HepG2 (cell line): ENCODE measurements at regions not wholly inside any gene's neighbourhood (a gene's known extent, or its start where the extent isn't known, plus 50 kb on each side); places are given as distances from the start of the nearest gene placed in this dataset.
A peak's percentile ranks its signal among the peaks of the same experiment; 100 is the strongest.

Experiments used
- AGO2 ChIP-seq: fragments of 200-400 bp; formaldehyde crosslinking; optimal IDR thresholded peaks from 2 replicates; pipeline ENCODE3; 2017; ENCODE audit warnings: mild to moderate bottlenecking, low read depth, low read length, moderate library complexity
- FOXA3 ChIP-seq: IDR thresholded peaks from 2 replicates; pipeline ENCODE4 v1.6.1; 2016; ENCODE audit warnings: missing genetic modification reagents, missing compliant biosample characterization
- HNF4G ChIP-seq, 2 experiments: sonication (generic) in 1 of 2; formaldehyde crosslinking in 1 of 2; IDR thresholded peaks; 2 replicates each; pipeline versions ENCODE4 v1.4.0 to v1.6.1; 2011 to 2020; ENCODE audit warnings: borderline replicate concordance in 2 of 2, low read depth in 2 of 2, mild to moderate bottlenecking in 2 of 2, low read length in 1 of 2, missing genetic modification reagents in 1 of 2, moderate library complexity in 1 of 2
- HOXA3 ChIP-seq: sonication (generic); formaldehyde crosslinking; IDR thresholded peaks from 2 replicates; pipeline ENCODE4 v1.5.0; 2020; ENCODE audit warnings: missing genetic modification reagents
- HOXA9 ChIP-seq: sonication (generic); formaldehyde crosslinking; IDR thresholded peaks from 2 replicates; pipeline ENCODE4 v1.8.1; 2022; ENCODE audit warnings: missing genetic modification reagents, mild to moderate bottlenecking, moderate library complexity, borderline replicate concordance
- IKZF4 ChIP-seq: sonication (generic); formaldehyde crosslinking; IDR thresholded peaks from 2 replicates; pipeline ENCODE4 v1.5.1; 2020; ENCODE audit warnings: borderline replicate concordance, mild to moderate bottlenecking, low read depth, missing genetic modification reagents; ENCODE audit errors: not compliant biosample characterization
- KMT2B ChIP-seq: IDR thresholded peaks from 2 replicates; pipeline ENCODE4 v1.6.1; 2016; ENCODE audit warnings: missing genetic modification reagents, missing compliant biosample characterization
- MIXL1 ChIP-seq: IDR thresholded peaks from 2 replicates; pipeline ENCODE4 v1.6.1; 2016
- POGZ ChIP-seq: sonication (generic); formaldehyde crosslinking; IDR thresholded peaks from 2 replicates; pipeline ENCODE4 v1.4.0; 2020; ENCODE audit warnings: mild to moderate bottlenecking, missing genetic modification reagents
- REXO4 ChIP-seq: sonication (generic); formaldehyde crosslinking; IDR thresholded peaks from 2 replicates; pipeline ENCODE4 v1.8.0; 2022; ENCODE audit warnings: missing genetic modification reagents, mild to moderate bottlenecking, borderline replicate concordance
- SCMH1 ChIP-seq: sonication (generic); formaldehyde crosslinking; IDR thresholded peaks from 2 replicates; pipeline ENCODE4 v1.9.0; 2021; ENCODE audit warnings: missing genetic modification reagents, mild to moderate bottlenecking, borderline replicate concordance
- SMAD9 ChIP-seq: sonication (generic); formaldehyde crosslinking; IDR thresholded peaks from 2 replicates; pipeline ENCODE4 v1.5.1; 2020; ENCODE audit warnings: mild to moderate bottlenecking, missing genetic modification reagents
- SP2 ChIP-seq: sonication (generic); formaldehyde crosslinking; IDR thresholded peaks from 2 replicates; pipeline ENCODE4 v1.5.1; 2020; ENCODE audit warnings: mild to moderate bottlenecking, missing genetic modification reagents
- YEATS2 ChIP-seq: sonication (generic); formaldehyde crosslinking; IDR thresholded peaks from 2 replicates; pipeline ENCODE4 v1.4.0; 2020; ENCODE audit warnings: missing genetic modification reagents, borderline replicate concordance
- ZNF382 ChIP-seq: sonication (generic); formaldehyde crosslinking; IDR thresholded peaks from 2 replicates; pipeline ENCODE4 v1.5.0; 2020; ENCODE audit warnings: missing genetic modification reagents, mild to moderate bottlenecking, borderline replicate concordance
- ZNF496 ChIP-seq: sonication (generic); formaldehyde crosslinking; IDR thresholded peaks from 2 replicates; pipeline ENCODE4 v1.8.1; 2023; ENCODE audit warnings: mild to moderate bottlenecking, moderate library complexity, missing genetic modification reagents; ENCODE audit not compliant: insufficient replicate concordance
- ZNF607 ChIP-seq: sonication (generic); formaldehyde crosslinking; IDR thresholded peaks from 2 replicates; pipeline ENCODE4 v1.5.1; 2020; ENCODE audit warnings: missing genetic modification reagents, mild to moderate bottlenecking, borderline replicate concordance
- ZNF629 ChIP-seq: sonication (generic); formaldehyde crosslinking; conservative IDR thresholded peaks from 2 replicates; pipeline ENCODE4 v1.5.0; 2020; ENCODE audit warnings: missing genetic modification reagents
- ZNF883 ChIP-seq: sonication (generic); formaldehyde crosslinking; IDR thresholded peaks from 2 replicates; pipeline ENCODE4 v1.5.1; 2020; ENCODE audit warnings: mild to moderate bottlenecking, missing genetic modification reagents; ENCODE audit errors: not compliant biosample characterization
- TF ChIP-seq, protein P1 (sequence below): sonication (generic); formaldehyde crosslinking; IDR thresholded peaks from 2 replicates; pipeline ENCODE4 v1.5.0; 2020; ENCODE audit warnings: missing genetic modification reagents
- TF ChIP-seq, protein P2 (sequence below): IDR thresholded peaks from 2 replicates; pipeline ENCODE4 v1.6.1; 2016; ENCODE audit warnings: missing compliant biosample characterization, missing genetic modification reagents, borderline replicate concordance
- TF ChIP-seq, protein P3 (sequence below): sonication (generic); formaldehyde crosslinking; IDR thresholded peaks from 2 replicates; pipeline ENCODE4 v1.8.1; 2023; ENCODE audit warnings: mild to moderate bottlenecking, moderate library complexity, missing genetic modification reagents
- TF ChIP-seq, protein P4 (sequence below): sonication (generic); formaldehyde crosslinking; IDR thresholded peaks from 2 replicates; pipeline ENCODE4 v1.8.0; 2022; ENCODE audit warnings: mild to moderate bottlenecking, missing genetic modification reagents, moderate library complexity
- TF ChIP-seq, protein P5 (sequence below): sonication (generic); formaldehyde crosslinking; IDR thresholded peaks from 2 replicates; pipeline ENCODE4 v1.4.0; 2020; ENCODE audit warnings: mild to moderate bottlenecking, missing genetic modification reagents

DNA sequence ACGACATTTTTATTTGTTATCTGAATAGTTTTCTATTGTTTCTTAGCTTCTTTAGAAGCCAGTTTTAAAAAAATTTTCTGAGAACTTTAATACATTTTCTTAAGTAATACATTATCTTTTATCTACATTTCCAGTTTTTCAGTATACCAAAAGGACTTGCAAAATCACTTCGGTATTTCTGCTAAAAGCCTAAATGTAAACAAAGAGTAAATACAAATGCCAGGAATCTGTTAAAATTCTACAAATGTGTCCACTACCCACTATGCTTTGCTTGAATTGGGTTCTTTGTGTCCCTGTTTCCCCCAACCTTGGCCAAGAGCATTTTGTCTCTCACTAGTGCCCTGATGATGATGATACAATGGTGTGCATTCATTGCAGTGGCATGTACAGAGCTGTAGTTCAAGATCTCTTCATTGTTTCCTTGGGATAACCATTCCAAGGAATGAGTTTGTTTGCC lies 611.2 kb downstream of the NR2F1-AS1 start (continued):
- TF ChIP-seq, protein P1, sequence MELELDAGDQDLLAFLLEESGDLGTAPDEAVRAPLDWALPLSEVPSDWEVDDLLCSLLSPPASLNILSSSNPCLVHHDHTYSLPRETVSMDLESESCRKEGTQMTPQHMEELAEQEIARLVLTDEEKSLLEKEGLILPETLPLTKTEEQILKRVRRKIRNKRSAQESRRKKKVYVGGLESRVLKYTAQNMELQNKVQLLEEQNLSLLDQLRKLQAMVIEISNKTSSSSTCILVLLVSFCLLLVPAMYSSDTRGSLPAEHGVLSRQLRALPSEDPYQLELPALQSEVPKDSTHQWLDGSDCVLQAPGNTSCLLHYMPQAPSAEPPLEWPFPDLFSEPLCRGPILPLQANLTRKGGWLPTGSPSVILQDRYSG, result no peak
- no peak for TF ChIP-seq ZNF496 (CRISPR knock-in tag)
- TF ChIP-seq HNF4G (IDR thresholded peaks at IDR 0.05; ENCODE audit: borderline replicate concordance, low read depth, low read length), result 0 out of 2 replicates have a peak, but pooled peaks have one; percentile 13
- TF ChIP-seq HNF4G (CRISPR knock-in tag; IDR thresholded peaks at IDR 0.05; ENCODE audit: borderline replicate concordance, low read depth), result no peak
- TF ChIP-seq MIXL1 (CRISPR knock-in tag), result peak; percentile 89
- no peak for TF ChIP-seq ZNF883 (CRISPR knock-in tag)
- TF ChIP-seq, protein P2, sequence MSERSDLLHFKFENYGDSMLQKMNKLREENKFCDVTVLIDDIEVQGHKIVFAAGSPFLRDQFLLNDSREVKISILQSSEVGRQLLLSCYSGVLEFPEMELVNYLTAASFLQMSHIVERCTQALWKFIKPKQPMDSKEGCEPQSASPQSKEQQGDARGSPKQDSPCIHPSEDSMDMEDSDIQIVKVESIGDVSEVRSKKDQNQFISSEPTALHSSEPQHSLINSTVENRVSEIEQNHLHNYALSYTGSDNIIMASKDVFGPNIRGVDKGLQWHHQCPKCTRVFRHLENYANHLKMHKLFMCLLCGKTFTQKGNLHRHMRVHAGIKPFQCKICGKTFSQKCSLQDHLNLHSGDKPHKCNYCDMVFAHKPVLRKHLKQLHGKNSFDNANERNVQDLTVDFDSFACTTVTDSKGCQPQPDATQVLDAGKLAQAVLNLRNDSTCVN, result no peak
- TF ChIP-seq, protein P3, sequence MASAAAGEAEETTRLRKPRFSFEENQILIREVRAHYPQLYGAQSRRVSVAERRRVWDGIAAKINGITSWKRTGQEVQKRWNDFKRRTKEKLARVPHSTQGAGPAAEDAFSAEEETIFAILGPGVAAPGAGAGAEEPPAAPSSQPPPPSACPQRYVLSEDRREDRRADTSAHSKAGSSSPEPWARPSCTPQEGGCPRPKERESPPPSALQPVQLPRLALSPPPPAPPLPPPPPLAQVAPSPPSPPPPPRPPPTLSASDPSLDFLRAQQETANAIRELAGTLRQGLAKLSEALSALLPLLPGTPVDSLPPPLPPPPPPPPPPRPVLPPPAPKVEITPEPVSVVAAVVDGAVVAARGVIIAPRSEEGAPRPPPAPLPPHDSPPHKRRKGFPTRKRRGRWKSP (CRISPR knock-in tag), result 0 out of 2 replicates have a peak, but pooled peaks have one; percentile 13
- no peak for TF ChIP-seq KMT2B (CRISPR knock-in tag)
- peak; percentile 96 for TF ChIP-seq FOXA3 (CRISPR knock-in tag)
- TF ChIP-seq, protein P4, sequence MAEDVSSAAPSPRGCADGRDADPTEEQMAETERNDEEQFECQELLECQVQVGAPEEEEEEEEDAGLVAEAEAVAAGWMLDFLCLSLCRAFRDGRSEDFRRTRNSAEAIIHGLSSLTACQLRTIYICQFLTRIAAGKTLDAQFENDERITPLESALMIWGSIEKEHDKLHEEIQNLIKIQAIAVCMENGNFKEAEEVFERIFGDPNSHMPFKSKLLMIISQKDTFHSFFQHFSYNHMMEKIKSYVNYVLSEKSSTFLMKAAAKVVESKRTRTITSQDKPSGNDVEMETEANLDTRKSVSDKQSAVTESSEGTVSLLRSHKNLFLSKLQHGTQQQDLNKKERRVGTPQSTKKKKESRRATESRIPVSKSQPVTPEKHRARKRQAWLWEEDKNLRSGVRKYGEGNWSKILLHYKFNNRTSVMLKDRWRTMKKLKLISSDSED (CRISPR knock-in tag), result no peak
- TF ChIP-seq REXO4, result no peak
- peak; percentile 29; the same call in 1 of the 2 replicates for TF ChIP-seq HOXA3 (CRISPR knock-in tag)
- TF ChIP-seq, protein P5, sequence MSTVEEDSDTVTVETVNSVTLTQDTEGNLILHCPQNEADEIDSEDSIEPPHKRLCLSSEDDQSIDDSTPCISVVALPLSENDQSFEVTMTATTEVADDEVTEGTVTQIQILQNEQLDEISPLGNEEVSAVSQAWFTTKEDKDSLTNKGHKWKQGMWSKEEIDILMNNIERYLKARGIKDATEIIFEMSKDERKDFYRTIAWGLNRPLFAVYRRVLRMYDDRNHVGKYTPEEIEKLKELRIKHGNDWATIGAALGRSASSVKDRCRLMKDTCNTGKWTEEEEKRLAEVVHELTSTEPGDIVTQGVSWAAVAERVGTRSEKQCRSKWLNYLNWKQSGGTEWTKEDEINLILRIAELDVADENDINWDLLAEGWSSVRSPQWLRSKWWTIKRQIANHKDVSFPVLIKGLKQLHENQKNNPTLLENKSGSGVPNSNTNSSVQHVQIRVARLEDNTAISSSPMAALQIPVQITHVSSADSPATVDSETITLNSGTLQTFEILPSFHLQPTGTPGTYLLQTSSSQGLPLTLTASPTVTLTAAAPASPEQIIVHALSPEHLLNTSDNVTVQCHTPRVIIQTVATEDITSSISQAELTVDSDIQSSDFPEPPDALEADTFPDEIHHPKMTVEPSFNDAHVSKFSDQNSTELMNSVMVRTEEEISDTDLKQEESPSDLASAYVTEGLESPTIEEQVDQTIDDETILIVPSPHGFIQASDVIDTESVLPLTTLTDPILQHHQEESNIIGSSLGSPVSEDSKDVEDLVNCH, result no peak
- no peak for TF ChIP-seq ZNF629 (CRISPR knock-in tag)
- TF ChIP-seq HOXA9 (CRISPR knock-in tag), result no peak
- TF ChIP-seq SCMH1 (CRISPR knock-in tag), result no peak
- TF ChIP-seq ZNF382 (CRISPR knock-in tag), result no peak
- TF ChIP-seq YEATS2, result no peak
- TF ChIP-seq POGZ (CRISPR knock-in tag), result peak; percentile 90
- no peak for TF ChIP-seq ZNF607
- TF ChIP-seq AGO2, result no peak
- TF ChIP-seq IKZF4 (CRISPR knock-in tag), result no peak
- no peak for TF ChIP-seq SMAD9 (CRISPR knock-in tag)
- no peak for TF ChIP-seq SP2 (CRISPR knock-in tag)
